Smooth muscle cell (in vitro differentiated cells): ENCODE measurements at regions not wholly inside any gene's neighbourhood (a gene's known extent, or its start where the extent isn't known, plus 50 kb on each side); places are given as distances from the start of the nearest gene placed in this dataset.

Experiments used
- DNase-seq: peaks from one replicate; lab custom pipeline; 2025; ENCODE audit not compliant: unreplicated experiment; lab: John Stamatoyannopoulos, UW
- H2AFZ ChIP-seq: fragments of 200-600 bp; sonication (generic); 2 replicates; pipeline ENCODE4 v1.6.0; 2016; ENCODE audit warnings: antibody characterized with exemption, low read depth, mild to moderate bottlenecking
- H3F3A ChIP-seq: fragments of 200-600 bp; sonication (generic); 2 replicates; pipeline ENCODE4 v1.6.0; 2017; ENCODE audit warnings: antibody characterized with exemption, low read depth
- H3K27ac ChIP-seq: fragments of 200-600 bp; sonication (generic); 2 replicates; pipeline ENCODE4 v1.5.1; 2016; ENCODE audit warnings: low read depth, mild to moderate bottlenecking
- H3K27me3 ChIP-seq: fragments of 200-600 bp; sonication (generic); 2 replicates; pipeline ENCODE4 v1.6.1; 2016; ENCODE audit warnings: low read depth, mild to moderate bottlenecking
- H3K36me3 ChIP-seq: fragments of 200-600 bp; sonication (generic); 2 replicates; pipeline ENCODE4 v1.5.1; 2016; ENCODE audit warnings: low read depth
- H3K4me1 ChIP-seq: fragments of 200-600 bp; sonication (generic); 2 replicates; pipeline ENCODE4 v1.5.1; 2016; ENCODE audit warnings: low read depth
- H3K4me2 ChIP-seq: fragments of 200-600 bp; sonication (generic); 2 replicates; pipeline ENCODE4 v1.6.0; 2016; ENCODE audit warnings: mild to moderate bottlenecking
- H3K4me3 ChIP-seq: fragments of 200-600 bp; sonication (generic); 2 replicates; pipeline ENCODE4 v1.5.1; 2016; ENCODE audit warnings: mild to moderate bottlenecking
- H3K79me2 ChIP-seq: fragments of 200-600 bp; sonication (generic); 2 replicates; pipeline ENCODE4 v1.6.0; 2016; ENCODE audit warnings: low read depth, mild to moderate bottlenecking
- H3K9ac ChIP-seq: fragments of 200-600 bp; sonication (generic); 2 replicates; pipeline ENCODE4 v1.6.0; 2016; ENCODE audit warnings: low read depth
- H3K9me3 ChIP-seq: fragments of 200-600 bp; sonication (generic); replicated peaks from 2 replicates; pipeline ENCODE4 v1.5.1; 2016; ENCODE audit warnings: low read depth
- H4K20me1 ChIP-seq: fragments of 200-600 bp; sonication (generic); 2 replicates; pipeline ENCODE4 v1.6.0; 2016; ENCODE audit warnings: low read depth
- CTCF ChIP-seq: fragments of 200-600 bp; sonication (generic); IDR thresholded peaks from 2 replicates; pipeline ENCODE4 v1.5.1; 2017; ENCODE audit warnings: borderline replicate concordance, mild to moderate bottlenecking, antibody characterized with exemption; ENCODE audit not compliant: insufficient read depth, poor library complexity, severe bottlenecking
- WGBS: methylation state at CpG from one replicate; pipeline ENCODE4 v1.1.7; 2016; ENCODE audit warnings: low lambda C conversion rate; 5-methylcytosine and 5-hydroxymethylcytosine counted together

DNA sequence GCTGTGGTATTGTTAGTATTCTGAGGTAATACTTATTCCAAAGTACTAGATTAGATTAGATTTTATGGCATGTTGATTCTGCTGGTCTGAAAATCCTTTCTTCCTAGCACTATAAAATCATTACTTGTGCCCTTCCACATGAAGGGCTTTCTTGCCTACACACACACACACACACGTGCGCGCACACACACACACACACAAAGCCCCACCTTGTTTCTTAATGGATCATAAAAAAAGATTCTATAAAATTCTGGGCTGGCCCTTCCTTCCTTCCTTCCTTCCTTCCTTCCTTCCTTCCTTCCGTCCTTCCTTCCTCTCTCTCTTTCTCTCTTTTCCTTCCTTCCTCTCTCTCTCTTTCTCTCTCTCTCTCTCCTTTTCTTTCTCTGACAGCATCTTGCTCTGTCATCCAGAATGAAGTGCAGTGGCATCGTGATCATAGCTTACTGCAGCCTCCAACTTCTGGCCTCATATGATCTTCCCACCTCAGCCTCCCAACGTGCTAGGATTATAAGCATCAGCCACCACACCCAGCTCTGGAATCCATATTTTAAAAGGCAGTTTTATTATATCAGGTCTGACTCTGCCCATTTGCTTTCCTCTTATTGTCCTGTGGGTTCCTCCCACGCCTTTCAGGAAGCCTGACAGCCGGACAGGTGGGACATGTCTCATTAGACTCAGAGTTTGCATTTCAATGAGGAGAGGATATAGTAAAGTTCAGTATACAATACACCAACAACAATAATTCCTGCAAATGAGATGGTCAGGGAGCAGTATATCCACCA, 321.1 kb downstream of the PIK3C3 start:
- Histone ChIP-seq H3K27me3 (no peaks in the 10 kb centered on the region), H3K4me1 (peaks cover 10% of the 10 kb centered on the region)
- 59% methylated on average over 8 of the region's 8 CpGs for WGBS

GRCh38 chr18:42281124-42281523, 326.1 kb downstream of the PIK3C3 start:
- Histone ChIP-seq H3K4me1 (peaks cover 10% of the 10 kb centered on the region), H3K27ac (no peak overlapping the region), H2AFZ (no peak overlapping the region), H3K79me2 (no peaks in the 10 kb centered on the region), H3K9me3 (no peaks in the 10 kb centered on the region), H3F3A (no peaks in the 10 kb centered on the region), H3K9ac (no peak overlapping the region), H3K27me3 (no peaks in the 10 kb centered on the region), H3K4me2 (no peak overlapping the region), H3K4me3 (no peak overlapping the region), H3K36me3 (no peaks in the 10 kb centered on the region), H4K20me1 (no peaks in the 10 kb centered on the region)
- TF ChIP-seq CTCF, result no peak
- no peak for DNase-seq

More for the DNA sequence above, 321.1 kb downstream of the PIK3C3 start:
- no peak overlapping the region for H3K9ac ChIP-seq
- H3K4me2 ChIP-seq, result no peak overlapping the region
- no peak for DNase-seq
- H3K4me3 ChIP-seq, result no peak overlapping the region
- H3K27ac ChIP-seq, result no peak overlapping the region
- H3K9me3 ChIP-seq, result no peaks in the 10 kb centered on the region
- H3K36me3 ChIP-seq, result no peaks in the 10 kb centered on the region
- no peak for TF ChIP-seq CTCF
- H3F3A ChIP-seq, result no peaks in the 10 kb centered on the region
- H4K20me1 ChIP-seq, result no peaks in the 10 kb centered on the region
- no peaks in the 10 kb centered on the region for H3K79me2 ChIP-seq
- no peak overlapping the region for H2AFZ ChIP-seq

DNA sequence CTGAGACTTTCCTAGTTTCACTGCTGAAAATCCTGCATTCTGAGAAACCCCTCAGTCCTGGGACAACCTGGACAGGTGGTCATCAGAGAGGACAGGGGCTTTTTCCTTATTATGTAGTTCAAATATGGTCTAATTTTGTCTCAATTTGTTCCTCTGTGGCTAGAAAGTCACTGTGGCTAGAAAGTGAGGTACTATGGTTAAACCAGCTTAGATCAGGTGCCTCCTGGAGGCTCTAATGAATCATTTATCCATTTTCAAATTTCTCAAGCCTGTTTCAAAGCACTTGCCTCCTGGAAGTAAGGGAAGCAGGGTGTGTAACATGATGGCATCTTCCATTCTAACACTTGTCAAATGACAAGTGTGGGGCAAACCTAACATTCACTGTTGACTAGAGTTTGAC, 326.8 kb downstream of the PIK3C3 start:
- H3K36me3 ChIP-seq, result no peaks in the 10 kb centered on the region
- no peaks in the 10 kb centered on the region for H4K20me1 ChIP-seq
- H3K9ac ChIP-seq, result no peak overlapping the region
- TF ChIP-seq CTCF, result no peak
- no peak overlapping the region for H2AFZ ChIP-seq
- no peak overlapping the region for H3K4me2 ChIP-seq
- no peaks in the 10 kb centered on the region for H3K27me3 ChIP-seq
- H3K4me3 ChIP-seq, result no peak overlapping the region
- no peak overlapping the region for H3K27ac ChIP-seq
- peaks cover 10% of the 10 kb centered on the region for H3K4me1 ChIP-seq
- H3F3A ChIP-seq, result no peaks in the 10 kb centered on the region
- H3K79me2 ChIP-seq, result no peaks in the 10 kb centered on the region
- DNase-seq, result no peak
- H3K9me3 ChIP-seq, result no peaks in the 10 kb centered on the region

- H3F3A ChIP-seq, result no peaks in the 10 kb centered on the region
- no peaks in the 10 kb centered on the region for H3K36me3 ChIP-seq
- H4K20me1 ChIP-seq, result no peaks in the 10 kb centered on the region
- H3K4me3 ChIP-seq, result no peak overlapping the region
- no peak overlapping the region for H3K4me2 ChIP-seq
- H3K27ac ChIP-seq, result no peak overlapping the region
- WGBS, result 94% methylated on average over 1 of the region's 1 CpG
- H3K9me3 ChIP-seq, result no peaks in the 10 kb centered on the region
- no peak for DNase-seq
- no peaks in the 10 kb centered on the region for H3K4me1 ChIP-seq
- no peak overlapping the region for H2AFZ ChIP-seq
- TF ChIP-seq CTCF, result no peak
- H3K79me2 ChIP-seq, result no peaks in the 10 kb centered on the region
- no peaks in the 10 kb centered on the region for H3K27me3 ChIP-seq
- no peak overlapping the region for H3K9ac ChIP-seq
Measured at GRCh38 chr18:42287047-42287446, 332.0 kb downstream of the PIK3C3 start.
